Endothelial cell of umbilical vein (primary cell): ENCODE measurements at regions not wholly inside any gene's neighbourhood (a gene's known extent, or its start where the extent isn't known, plus 50 kb on each side); places are given as distances from the start of the nearest gene placed in this dataset.

Experiments used
- BruUV-seq: library from RNA; stranded (reverse); fragments of 400-500 nt; replicated peaks from 2 replicates; lab custom pipeline; 2021; lab: Mats Ljungman, UMichigan
- CTCF ChIA-PET: fragments of 300-600, 350-600 bp; sonication (Branson Sonifier 250); formaldehyde crosslinking; loops from one replicate; lab custom pipeline; 2021; ENCODE audit warnings: antibody characterized with exemption, inconsistent platforms; lab: Charles Lee
- POLR2A ChIA-PET: fragments of 300-600, 350-600 bp; sonication (Branson Sonifier 250); formaldehyde crosslinking; loops from one replicate; lab custom pipeline; 2021; ENCODE audit warnings: antibody characterized with exemption, inconsistent platforms; lab: Charles Lee
- DNase-seq: peaks from one replicate; pipeline ENCODE4 v3.0.0-alpha.2; 2011; ENCODE audit warnings: low read depth, low spot score
- FAIRE-seq: peaks from 2 replicates; lab custom pipeline; 2011; peaks lifted over from hg19 to GRCh38; lab: Jason Lieb, UNC
- H2AFZ ChIP-seq: 2 replicates; pipeline ENCODE4 v1.6.0; 2012; ENCODE audit warnings: low read depth, low read length, control low read depth, inconsistent platforms
- H3K27ac ChIP-seq: 2 replicates; pipeline ENCODE4 v1.5.1; 2011; ENCODE audit warnings: low read depth, mild to moderate bottlenecking, control low read depth, low read length, moderate library complexity; ENCODE audit not compliant: insufficient read depth
- H3K27me3 ChIP-seq, 2 experiments: 2 replicates each; pipeline versions ENCODE4 v1.6.0 to v1.6.1; 2011; ENCODE audit warnings: low read length in 2 of 2, mixed read lengths in 1 of 2; ENCODE audit not compliant: control insufficient read depth in 2 of 2, insufficient read depth in 2 of 2
- H3K36me3 ChIP-seq, 2 experiments: 2 replicates in 1 of 2; 3 replicates in 1 of 2; pipeline ENCODE4 v1.5.1; 2011; ENCODE audit warnings: low read length in 2 of 2, mild to moderate bottlenecking in 1 of 2, moderate library complexity in 1 of 2; ENCODE audit not compliant: control insufficient read depth in 2 of 2, insufficient read depth in 2 of 2; ENCODE audit errors: extremely low read depth in 1 of 2
- H3K4me1 ChIP-seq: 3 replicates; pipeline ENCODE4 v1.5.1; 2011; ENCODE audit warnings: mild to moderate bottlenecking, low read length; ENCODE audit not compliant: control insufficient read depth, insufficient read depth; ENCODE audit errors: extremely low read depth
- H3K4me2 ChIP-seq: 2 replicates; pipeline ENCODE4 v1.6.1; 2011; ENCODE audit warnings: low read length, control low read depth, mixed read lengths; ENCODE audit not compliant: insufficient read depth
- H3K4me3 ChIP-seq, 3 experiments: fragments of 200-600 bp in 1 of 3; sonication (generic), shearing (Covaris generic) in 1 of 3; replicated peaks in 1 of 3; 2 replicates each; pipeline ENCODE4 v1.5.1; 2011 to 2016; ENCODE audit warnings: control low read depth in 3 of 3, low read length in 3 of 3, mild to moderate bottlenecking in 2 of 3, inconsistent platforms in 1 of 3, low read depth in 1 of 3, moderate library complexity in 1 of 3; ENCODE audit not compliant: insufficient read depth in 1 of 3
- H3K79me2 ChIP-seq: 2 replicates; pipeline ENCODE4 v1.6.0; 2012; ENCODE audit warnings: low read length, inconsistent platforms; ENCODE audit not compliant: control insufficient read depth, insufficient read depth
- H3K9ac ChIP-seq: replicated peaks from 2 replicates; pipeline ENCODE3; 2011; ENCODE audit warnings: low read length, control low read depth; ENCODE audit not compliant: insufficient read depth; ENCODE audit errors: extremely low read depth
- H3K9me1 ChIP-seq: replicated peaks from 3 replicates; pipeline ENCODE4 v1.6.0; 2011; ENCODE audit warnings: mild to moderate bottlenecking, low read length; ENCODE audit not compliant: control insufficient read depth, insufficient read depth; ENCODE audit errors: extremely low read depth
- H3K9me3 ChIP-seq: replicated peaks from 2 replicates; pipeline ENCODE4 v1.5.1; 2012; ENCODE audit warnings: low read length, inconsistent platforms; ENCODE audit not compliant: control insufficient read depth, insufficient read depth
- H4K20me1 ChIP-seq: replicated peaks from 2 replicates; pipeline ENCODE3; 2011; ENCODE audit warnings: mild to moderate bottlenecking, low read length; ENCODE audit not compliant: control insufficient read depth, insufficient read depth; ENCODE audit errors: extremely low read depth
- EZH2 ChIP-seq: IDR thresholded peaks from 2 replicates; pipeline ENCODE4 v1.6.1; 2012; ENCODE audit warnings: borderline replicate concordance, low read depth, mild to moderate bottlenecking, moderate library complexity, low read length, inconsistent platforms; ENCODE audit not compliant: severe bottlenecking
- FOS ChIP-seq: IDR thresholded peaks from 2 replicates; pipeline ENCODE4 v1.6.1; 2011; ENCODE audit warnings: mild to moderate bottlenecking, low read length, moderate library complexity, borderline replicate concordance; ENCODE audit not compliant: insufficient read depth
- GATA2 ChIP-seq: IDR thresholded peaks from 2 replicates; pipeline ENCODE4 v1.7.0; 2011; ENCODE audit warnings: low read depth, mild to moderate bottlenecking, moderate library complexity, mixed read lengths, low read length; ENCODE audit not compliant: insufficient read length, insufficient read depth
- JUN ChIP-seq: IDR thresholded peaks from 2 replicates; pipeline ENCODE4 v1.6.1; 2011; ENCODE audit warnings: borderline replicate concordance, low read depth; ENCODE audit not compliant: insufficient read length, insufficient read depth
- MAX ChIP-seq: IDR thresholded peaks from 2 replicates; pipeline ENCODE4 v1.6.1; 2011; ENCODE audit not compliant: insufficient read depth, insufficient read length
- MYC ChIP-seq: IDR thresholded peaks from one replicate; pipeline ENCODE4 v1.6.1; 2011; ENCODE audit warnings: mild to moderate bottlenecking, low read depth, low read length
- POLR2A ChIP-seq: IDR thresholded peaks from 2 replicates; pipeline ENCODE4 v1.6.1; 2012; ENCODE audit warnings: low read depth, mild to moderate bottlenecking, control low read depth, low read length
- POLR2AphosphoS5 ChIP-seq: IDR thresholded peaks from 2 replicates; pipeline ENCODE4 v1.6.1; 2012; ENCODE audit warnings: low read depth, mild to moderate bottlenecking, control low read depth, low read length, moderate library complexity; ENCODE audit not compliant: insufficient read depth
- dilution Hi-C: fragments of 300-500 bp; cut with MboI; formaldehyde crosslinking; loops from one replicate; pipeline ENCODE4 v1.15.0; 2019; ENCODE audit warnings: low sequenced_read_pairs; ENCODE audit not compliant: extremely low pct_ligation_motif_present
- intact Hi-C: fragments of 100-400 bp; cut with micrococcal nuclease; formaldehyde crosslinking; loops from one replicate; pipeline ENCODE4 v1.10.0; 2022
- TF ChIP-seq, protein P1 (sequence below), 2 donors: IDR thresholded peaks; 1 replicate in 1 of 2; 2 replicates in 1 of 2; pipeline ENCODE4 v1.5.1; 2011; ENCODE audit warnings: low read length in 2 of 2, mild to moderate bottlenecking in 2 of 2, moderate library complexity in 2 of 2, control low read depth in 1 of 2, inconsistent platforms in 1 of 2, low read depth in 1 of 2; ENCODE audit not compliant: insufficient read depth in 1 of 2; ENCODE audit errors: extremely low read depth in 1 of 2

DNA sequence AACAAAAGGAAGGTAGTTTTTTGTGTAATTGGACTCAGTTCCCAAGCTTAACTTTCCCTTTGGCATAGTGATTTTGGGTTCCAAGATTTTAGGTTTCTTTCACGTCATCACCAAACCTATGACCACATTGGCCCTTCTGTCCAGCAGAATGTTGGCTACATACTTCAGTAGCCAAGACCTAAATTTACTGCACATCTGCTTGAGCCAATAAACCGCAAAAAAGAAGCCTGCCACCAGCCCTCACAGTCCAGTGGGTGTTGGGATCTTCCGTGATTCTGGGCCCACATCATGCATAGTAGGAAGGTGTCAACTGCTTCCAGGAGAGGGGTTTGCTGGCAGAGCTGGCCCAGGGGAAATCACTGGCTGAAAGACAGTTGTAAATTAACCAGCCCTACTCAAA, 57.6 kb upstream of the LIPC start:
- DNase-seq = no peak
- no peak overlapping the region for H3K9ac ChIP-seq
- no peaks in the 10 kb centered on the region for H4K20me1 ChIP-seq
- intact Hi-C loops = no loop called here
- no TSS peak for BruUV-seq
- FAIRE-seq = no peak
- H3K27me3 ChIP-seq = peaks cover 3 to 4% of the 10 kb centered on the region in 2 experiments
- TF ChIP-seq MAX (no peak), JUN (no peak), MYC (no peak), POLR2AphosphoS5 (no peak), POLR2A (no peak), FOS (no peak), GATA2 (no peak), EZH2 (no peak)
- TF ChIP-seq, protein P1, sequence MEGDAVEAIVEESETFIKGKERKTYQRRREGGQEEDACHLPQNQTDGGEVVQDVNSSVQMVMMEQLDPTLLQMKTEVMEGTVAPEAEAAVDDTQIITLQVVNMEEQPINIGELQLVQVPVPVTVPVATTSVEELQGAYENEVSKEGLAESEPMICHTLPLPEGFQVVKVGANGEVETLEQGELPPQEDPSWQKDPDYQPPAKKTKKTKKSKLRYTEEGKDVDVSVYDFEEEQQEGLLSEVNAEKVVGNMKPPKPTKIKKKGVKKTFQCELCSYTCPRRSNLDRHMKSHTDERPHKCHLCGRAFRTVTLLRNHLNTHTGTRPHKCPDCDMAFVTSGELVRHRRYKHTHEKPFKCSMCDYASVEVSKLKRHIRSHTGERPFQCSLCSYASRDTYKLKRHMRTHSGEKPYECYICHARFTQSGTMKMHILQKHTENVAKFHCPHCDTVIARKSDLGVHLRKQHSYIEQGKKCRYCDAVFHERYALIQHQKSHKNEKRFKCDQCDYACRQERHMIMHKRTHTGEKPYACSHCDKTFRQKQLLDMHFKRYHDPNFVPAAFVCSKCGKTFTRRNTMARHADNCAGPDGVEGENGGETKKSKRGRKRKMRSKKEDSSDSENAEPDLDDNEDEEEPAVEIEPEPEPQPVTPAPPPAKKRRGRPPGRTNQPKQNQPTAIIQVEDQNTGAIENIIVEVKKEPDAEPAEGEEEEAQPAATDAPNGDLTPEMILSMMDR (IDR thresholded peaks at IDR 0.05; ENCODE audit: extremely low read depth in 1 of 2, insufficient read depth in 1 of 2, low read depth in 1 of 2, low read length in 2 of 2) = no peak
- no peaks in the 10 kb centered on the region for H3K36me3 ChIP-seq
- H3K27ac ChIP-seq = no peak overlapping the region
- dilution Hi-C loops = no loop called here
- no peaks in the 10 kb centered on the region for H3K4me1 ChIP-seq
- CTCF ChIA-PET = no interaction called here
- POLR2A ChIA-PET = no interaction called here
- H3K79me2 ChIP-seq = no peaks in the 10 kb centered on the region
- no peaks in the 10 kb centered on the region for H3K9me3 ChIP-seq
- H3K4me2 ChIP-seq = no peak overlapping the region
- H3K4me3 ChIP-seq = no peak overlapping the region
- H3K9me1 ChIP-seq = no peaks in the 10 kb centered on the region
- no peak overlapping the region for H2AFZ ChIP-seq
